ENCODE measurements at regions not wholly inside any gene's neighbourhood (a gene's known extent, or its start where the extent isn't known, plus 50 kb on each side); places are given as distances from the start of the nearest gene placed in this dataset.

- TF ChIP-seq POLR2A (IDR thresholded peaks at IDR 0.05; ENCODE audit: low read depth, low read length) (no peak), POLR2AphosphoS5 (IDR thresholded peaks at IDR 0.05; ENCODE audit: low read depth, low read length) (no peak)
Observed at GRCh38 chr4:148680884-148681283, 238.7 kb upstream of the NR3C2 start.
